ENCODE measurements at regions not wholly inside any gene's neighbourhood (a gene's known extent, or its start where the extent isn't known, plus 50 kb on each side); places are given as distances from the start of the nearest gene placed in this dataset.
A peak's percentile ranks its signal among the peaks of the same experiment; 100 is the strongest.

DNA sequence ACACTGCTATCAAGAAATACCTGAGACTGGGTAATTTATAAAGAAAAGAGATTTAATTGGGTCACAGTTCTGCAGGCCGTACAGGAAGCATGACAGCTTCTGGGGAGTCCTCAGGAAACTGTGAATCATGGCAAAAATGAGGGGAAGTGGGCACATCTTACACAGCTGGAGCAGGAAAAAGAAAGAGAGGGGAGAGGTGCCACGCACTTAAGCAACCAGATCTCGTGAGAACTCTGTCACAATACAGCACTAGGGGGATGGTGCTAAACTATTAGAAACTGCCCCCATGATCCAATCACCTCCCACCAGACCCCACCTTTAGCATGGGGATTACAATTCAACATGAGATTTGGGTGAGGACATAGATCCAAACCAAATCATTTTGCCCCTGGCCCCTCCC is 105.5 kb upstream of the CPLX2 start:
- TF ChIP-seq, protein P1, sequence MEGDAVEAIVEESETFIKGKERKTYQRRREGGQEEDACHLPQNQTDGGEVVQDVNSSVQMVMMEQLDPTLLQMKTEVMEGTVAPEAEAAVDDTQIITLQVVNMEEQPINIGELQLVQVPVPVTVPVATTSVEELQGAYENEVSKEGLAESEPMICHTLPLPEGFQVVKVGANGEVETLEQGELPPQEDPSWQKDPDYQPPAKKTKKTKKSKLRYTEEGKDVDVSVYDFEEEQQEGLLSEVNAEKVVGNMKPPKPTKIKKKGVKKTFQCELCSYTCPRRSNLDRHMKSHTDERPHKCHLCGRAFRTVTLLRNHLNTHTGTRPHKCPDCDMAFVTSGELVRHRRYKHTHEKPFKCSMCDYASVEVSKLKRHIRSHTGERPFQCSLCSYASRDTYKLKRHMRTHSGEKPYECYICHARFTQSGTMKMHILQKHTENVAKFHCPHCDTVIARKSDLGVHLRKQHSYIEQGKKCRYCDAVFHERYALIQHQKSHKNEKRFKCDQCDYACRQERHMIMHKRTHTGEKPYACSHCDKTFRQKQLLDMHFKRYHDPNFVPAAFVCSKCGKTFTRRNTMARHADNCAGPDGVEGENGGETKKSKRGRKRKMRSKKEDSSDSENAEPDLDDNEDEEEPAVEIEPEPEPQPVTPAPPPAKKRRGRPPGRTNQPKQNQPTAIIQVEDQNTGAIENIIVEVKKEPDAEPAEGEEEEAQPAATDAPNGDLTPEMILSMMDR (conservative IDR thresholded peaks at IDR 0.05; ENCODE audit: low read depth, low read length) = no peak
- no peak for DNase-seq (ENCODE audit: low read depth)
- H3K4me3 ChIP-seq (ENCODE audit: low read depth, low read length) = no peak overlapping the region

DNA sequence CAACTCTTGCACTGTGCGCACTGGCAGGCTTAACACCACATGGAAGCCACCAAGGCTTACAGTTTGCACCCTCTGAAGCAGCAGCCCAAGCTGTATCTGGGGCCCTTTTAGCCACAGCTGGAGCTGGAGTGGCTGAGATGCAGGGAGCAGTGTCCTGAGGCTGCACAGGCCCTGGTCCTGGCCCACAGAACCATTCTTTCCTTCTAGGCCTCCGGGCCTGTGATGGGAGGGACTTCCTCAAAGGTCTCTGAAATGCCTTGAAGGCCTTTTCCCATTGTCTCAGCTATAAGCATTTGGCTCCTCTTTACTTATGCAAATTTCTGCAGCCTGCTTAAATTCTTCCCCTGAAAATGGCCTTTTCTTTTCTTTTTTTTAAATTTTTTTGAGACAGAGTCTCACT is 104.4 kb upstream of the CPLX2 start:
- DNase-seq (ENCODE audit: low read depth) = no peak
- TF ChIP-seq, protein P1 (conservative IDR thresholded peaks at IDR 0.05; ENCODE audit: low read depth, low read length) = no peak
- H3K4me3 ChIP-seq (ENCODE audit: low read depth, low read length) = no peak overlapping the region

DNA sequence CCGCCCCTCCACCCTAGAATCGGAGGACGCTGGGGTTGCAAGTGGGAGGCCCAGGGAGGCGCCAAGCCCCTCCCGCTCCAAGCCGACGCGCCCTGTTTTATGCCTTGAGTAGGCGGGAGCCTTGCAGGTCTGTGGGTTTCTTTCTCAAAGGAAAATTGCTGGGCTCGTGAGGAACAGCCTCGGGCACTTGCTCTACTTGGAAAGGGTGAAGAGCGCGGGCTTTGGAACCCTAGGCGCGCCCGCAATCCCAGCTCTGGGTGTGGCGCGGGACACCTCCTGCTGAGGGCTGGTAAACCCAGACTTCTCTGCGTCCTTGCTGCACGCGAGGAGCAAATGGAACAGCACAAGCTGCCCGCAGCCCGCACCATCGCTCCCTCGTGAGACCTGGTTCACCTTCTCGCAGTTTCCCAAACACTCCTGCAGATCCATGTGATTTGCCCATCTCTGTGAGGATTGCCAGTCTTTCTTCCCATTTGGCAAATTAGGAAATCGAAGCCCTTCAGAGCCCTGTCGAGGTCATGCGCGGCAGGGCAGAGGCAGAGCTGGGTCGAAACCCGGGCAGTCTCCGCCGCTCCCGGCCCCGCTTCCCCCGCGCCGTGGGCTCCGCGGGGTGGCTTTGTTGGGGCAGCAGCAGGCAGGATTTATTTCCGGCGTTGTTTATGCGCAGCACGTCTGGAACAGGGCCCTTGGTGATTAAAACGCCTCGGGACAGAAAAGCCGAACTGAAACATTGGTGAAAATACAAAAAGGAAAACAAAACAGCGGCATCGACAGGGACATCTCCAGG is 98.4 kb upstream of the CPLX2 start:
- no peak overlapping the region for H3K4me3 ChIP-seq (ENCODE audit: low read depth, low read length)
- no peak for DNase-seq (ENCODE audit: low read depth)
- TF ChIP-seq, protein P1 (conservative IDR thresholded peaks at IDR 0.05; ENCODE audit: low read depth, low read length) = no peak

DNA sequence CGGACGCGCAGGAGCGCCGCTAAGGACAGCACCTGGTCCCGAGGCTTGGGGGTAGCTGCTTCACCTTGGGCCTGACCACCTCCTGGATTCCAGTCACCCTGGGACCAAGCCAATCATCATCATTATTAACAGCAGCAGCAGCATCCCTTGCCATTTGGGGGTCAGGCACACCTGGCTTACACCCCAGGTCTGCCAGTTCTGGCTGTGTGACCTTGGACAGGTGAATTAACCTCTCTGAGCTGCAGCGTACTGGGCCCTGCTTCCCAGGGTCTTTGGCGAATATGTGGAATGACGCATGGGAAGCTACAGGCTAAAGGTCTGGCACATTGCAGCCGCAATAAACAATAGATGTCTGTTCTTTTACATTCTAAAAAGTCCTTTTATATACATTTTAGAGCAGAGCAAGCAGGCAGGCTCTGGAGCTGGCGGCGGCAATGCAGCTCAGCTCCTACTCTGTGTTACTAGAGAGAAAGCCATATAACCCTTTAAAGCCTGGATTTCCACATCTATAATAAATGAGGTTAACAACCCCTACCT is 97.8 kb upstream of the CPLX2 start:
- DNase-seq (ENCODE audit: low read depth) = no peak
- TF ChIP-seq, protein P1 (conservative IDR thresholded peaks at IDR 0.05; ENCODE audit: low read depth, low read length) = no peak
- no peak overlapping the region for H3K4me3 ChIP-seq (ENCODE audit: low read depth, low read length)

DNA sequence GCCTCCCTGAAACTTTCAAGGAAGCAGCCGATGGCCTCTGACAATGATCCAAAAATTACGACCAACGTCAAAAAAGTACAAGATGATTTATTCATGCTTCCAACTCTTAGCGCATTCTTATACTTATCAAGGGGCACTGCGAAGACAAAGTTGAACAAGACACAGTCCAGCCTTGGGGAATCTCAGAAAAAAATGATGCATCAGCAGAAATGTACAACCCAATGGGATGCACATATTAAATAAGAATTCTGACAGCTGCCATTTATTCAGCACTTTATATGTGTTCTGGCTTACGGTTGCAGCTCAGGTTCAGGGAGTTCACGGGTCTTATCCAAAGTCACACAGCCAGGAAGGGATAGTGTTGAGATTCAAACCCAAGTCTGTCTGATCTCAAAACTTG is 96.0 kb upstream of the CPLX2 start:
- no peak overlapping the region for H3K4me3 ChIP-seq (ENCODE audit: low read depth, low read length)
- no peak for DNase-seq (ENCODE audit: low read depth)
- TF ChIP-seq, protein P1 (conservative IDR thresholded peaks at IDR 0.05; ENCODE audit: low read depth, low read length) = no peak

DNA sequence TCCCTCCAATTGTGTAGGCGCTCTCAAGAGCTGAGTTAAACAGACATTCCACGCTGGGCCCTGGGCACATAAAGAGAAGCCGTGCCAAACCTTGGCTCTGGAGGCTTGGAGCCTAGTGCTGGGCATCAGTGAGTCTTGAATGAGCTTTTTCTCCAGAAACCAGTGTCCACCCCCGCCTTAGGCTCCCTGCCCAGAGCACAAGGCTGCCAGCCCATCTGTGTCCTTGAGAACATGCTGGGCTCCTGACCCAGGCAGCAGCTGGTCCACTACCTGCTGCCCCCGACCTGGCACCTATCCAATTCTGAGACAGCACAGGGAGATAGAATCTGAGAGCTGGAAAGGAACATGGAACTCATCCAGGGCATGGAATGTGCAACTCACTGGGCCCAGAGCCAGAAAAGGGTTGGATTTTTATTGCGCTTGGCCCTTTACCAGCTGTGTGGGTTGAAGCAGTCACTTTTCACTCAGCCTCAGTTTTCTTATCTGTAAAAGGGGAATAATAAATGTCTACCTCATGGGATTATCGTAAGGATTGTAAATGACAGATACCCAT is 92.4 kb upstream of the CPLX2 start:
- H3K4me3 ChIP-seq (ENCODE audit: low read depth, low read length) = no peak overlapping the region
- DNase-seq (ENCODE audit: low read depth) = peak; percentile 9
- TF ChIP-seq, protein P1 (conservative IDR thresholded peaks at IDR 0.05; ENCODE audit: low read depth, low read length) = no peak
